ENCODE measurements at regions not wholly inside any gene's neighbourhood (a gene's known extent, or its start where the extent isn't known, plus 50 kb on each side); places are given as distances from the start of the nearest gene placed in this dataset.

- no peaks in the 10 kb centered on the region; a peak in 1 of 7 replicates for H3K36me3 Mint-ChIP-seq (ENCODE audit: insufficient read depth in 1 of 3, low read depth in 3 of 3)
- Histone ChIP-seq H4K20me1 (ENCODE audit: control insufficient read depth, insufficient read depth, insufficient read length) (no peaks in the 10 kb centered on the region), H2AFZ (ENCODE audit: low read length) (no peak overlapping the region), H4K91ac (ENCODE audit: insufficient read length, low read depth, low read length) (no peak overlapping the region), H4K8ac (replicated peaks; ENCODE audit: insufficient read length, low read depth, low read length) (no peak overlapping the region), H2BK12ac (ENCODE audit: insufficient read length, low read depth, low read length) (no peak overlapping the region), H4K5ac (ENCODE audit: insufficient read length, low read depth, low read length) (no peak overlapping the region), H3K4me2 (ENCODE audit: insufficient read depth, insufficient read length, low read length) (no peak overlapping the region), H3K79me2 (ENCODE audit: insufficient read depth, low read length) (no peaks in the 10 kb centered on the region), H2BK120ac (ENCODE audit: low read depth, low read length, poor library complexity, severe bottlenecking) (no peak overlapping the region), H3K23me2 (ENCODE audit: insufficient read length, low read depth, low read length, poor library complexity, severe bottlenecking) (no peaks in the 10 kb centered on the region), H3K27me3 (ENCODE audit: insufficient read depth, low read length) (no peaks in the 10 kb centered on the region), H3T11ph (ENCODE audit: low read length) (no peak overlapping the region), H2BK15ac (ENCODE audit: low read depth, low read length) (no peak overlapping the region), H3K27ac (ENCODE audit: insufficient read length, low read depth, low read length) (no peak overlapping the region), H3K56ac (ENCODE audit: insufficient read length, low read depth, low read length) (no peak overlapping the region), H3K4ac (ENCODE audit: low read depth, low read length) (no peak overlapping the region), H3K18ac (ENCODE audit: insufficient read length, low read depth, low read length) (no peak overlapping the region), H3K9me3 (ENCODE audit: control insufficient read depth, low read depth, low read length) (no peaks in the 10 kb centered on the region), H2BK20ac (ENCODE audit: low read depth, low read length, poor library complexity, severe bottlenecking) (no peak overlapping the region), H3K23ac (ENCODE audit: insufficient read length, low read depth, low read length) (no peak overlapping the region), H2BK5ac (ENCODE audit: insufficient read length, low read length) (no peak overlapping the region), H3K14ac (ENCODE audit: insufficient read depth, low read length) (no peak overlapping the region), H3K9ac (ENCODE audit: extremely low read depth, insufficient read length, low read length) (no peak overlapping the region), H3K79me1 (ENCODE audit: insufficient read depth, low read depth, low read length, poor library complexity, severe bottlenecking) (no peaks in the 10 kb centered on the region), H2AK5ac (ENCODE audit: insufficient read length, low read length) (no peak overlapping the region), H3K4me1 (ENCODE audit: insufficient read depth, low read length) (no peaks in the 10 kb centered on the region)
- no peaks in the 10 kb centered on the region for H3K27me3 Mint-ChIP-seq (ENCODE audit: low read depth)
- peaks cover 3% of the 10 kb centered on the region in 2 experiments; a peak in 1 of 4 replicates for H3K4me1 Mint-ChIP-seq
- H3K27ac Mint-ChIP-seq, result no peak overlapping the region; a peak in 1 of 7 replicates
- H3K4me3 Mint-ChIP-seq, result no peak overlapping the region
- no CpG with 5 or more reads among the region's 10 CpGs for WGBS (ENCODE audit: extremely low coverage, insufficient read length, low lambda C conversion rate)
- DNase-seq, result no peak
- H3K9me3 Mint-ChIP-seq, result no peaks in the 10 kb centered on the region
- no peak for TF ChIP-seq CTCF (conservative IDR thresholded peaks at IDR 0.05)
Measured at GRCh38 chr15:47552978-47553608, 164.2 kb upstream of the SEMA6D start.

All from H9 (cell line).